ENCODE measurements at regions not wholly inside any gene's neighbourhood (a gene's known extent, or its start where the extent isn't known, plus 50 kb on each side); places are given as distances from the start of the nearest gene placed in this dataset.
"Not testable (repeated sequence)": the region's sequence is repeated elsewhere in the genome, so short reads cannot be mapped to it uniquely, and the experiment has no call there.

DNA sequence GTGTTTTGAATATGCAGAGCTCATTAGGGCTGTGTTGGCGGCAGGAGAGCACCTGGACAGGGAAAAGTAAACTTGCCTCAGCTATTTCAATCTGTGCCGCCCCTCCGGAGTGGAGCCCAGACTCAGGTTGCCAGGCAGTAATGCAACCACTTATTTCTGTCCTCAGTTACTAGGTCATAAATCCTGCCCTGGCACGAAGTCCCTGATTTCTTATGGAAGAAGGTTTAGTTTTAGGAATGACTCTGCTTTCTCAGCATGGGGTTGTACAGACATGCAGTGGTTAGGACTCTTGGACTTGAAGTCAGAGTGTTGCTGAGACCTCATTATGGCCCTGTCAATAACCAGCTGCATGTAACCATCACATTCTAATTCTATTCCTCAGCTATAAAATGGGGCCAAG, 98.3 kb upstream of the FGGY start:
- Histone ChIP-seq H3K27ac (ENCODE audit: low read depth, low read length) (no peak overlapping the region), H3K4me3 (ENCODE audit: low read depth, low read length) (no peak overlapping the region), H3K27me3 (ENCODE audit: control insufficient read depth, insufficient read depth, low read length) (no peaks in the 10 kb centered on the region), H3K9me3 (ENCODE audit: control insufficient read depth, insufficient read depth, low read length) (no peaks in the 10 kb centered on the region), H3K4me1 (ENCODE audit: control insufficient read depth, insufficient read depth, low read length) (no peaks in the 10 kb centered on the region), H3K36me3 (ENCODE audit: control insufficient read depth, insufficient read depth, low read length) (no peaks in the 10 kb centered on the region)
- 38% methylated on average over 3 of the region's 4 CpGs for WGBS (ENCODE audit: insufficient coverage)
- peak in 2 of 6 donors; percentile 30 to 44 for DNase-seq (ENCODE audit: low read depth in 4 of 6, low spot score in 6 of 6)

- 68% methylated on average over 2 of the region's 2 CpGs for WGBS (ENCODE audit: insufficient coverage)
- DNase-seq (ENCODE audit: low read depth in 4 of 6, low spot score in 6 of 6) = no peak
- no peaks in the 10 kb centered on the region for H3K9me3 ChIP-seq (ENCODE audit: control insufficient read depth, insufficient read depth, low read length)
- no peaks in the 10 kb centered on the region for H3K4me1 ChIP-seq (ENCODE audit: control insufficient read depth, insufficient read depth, low read length)
- H3K27me3 ChIP-seq (ENCODE audit: control insufficient read depth, insufficient read depth, low read length) = no peaks in the 10 kb centered on the region
- no peak overlapping the region for H3K27ac ChIP-seq (ENCODE audit: low read depth, low read length)
- H3K36me3 ChIP-seq (ENCODE audit: control insufficient read depth, insufficient read depth, low read length) = no peaks in the 10 kb centered on the region
- no peak overlapping the region for H3K4me3 ChIP-seq (ENCODE audit: low read depth, low read length)
Measured at GRCh38 chr1:59199147-59199546, 97.7 kb upstream of the FGGY start.

DNA sequence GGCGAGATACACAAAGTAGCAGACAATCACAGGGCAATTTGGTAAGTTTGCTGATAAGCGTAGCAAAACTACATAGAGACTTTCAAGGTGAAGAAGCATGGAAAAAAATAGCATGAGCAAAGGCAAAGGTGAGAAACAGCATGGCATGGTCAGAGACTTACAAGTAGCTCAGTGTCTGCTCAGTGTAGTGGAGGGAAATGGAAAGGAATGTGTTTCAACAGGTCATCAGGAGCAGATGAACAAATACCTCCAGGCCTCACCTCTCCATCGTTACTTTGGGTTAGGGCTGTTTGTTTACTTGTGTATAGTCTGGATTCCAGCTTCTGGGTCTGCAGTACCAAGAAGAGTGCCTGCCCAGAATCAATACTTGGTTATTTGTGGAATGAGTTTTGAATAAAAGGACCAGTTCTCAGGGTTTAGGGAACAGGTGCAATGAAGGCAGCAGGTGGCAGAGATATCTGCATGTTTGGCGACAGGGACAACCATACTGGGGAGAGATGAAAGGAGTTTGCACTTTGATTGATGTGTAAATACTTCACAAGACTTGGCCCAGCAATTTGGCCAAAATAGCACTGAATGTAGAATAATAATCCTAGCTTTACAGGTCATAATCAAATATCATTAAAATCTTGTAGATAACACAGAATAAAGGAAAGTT, 97.0 kb upstream of the FGGY start:
- Histone ChIP-seq H3K4me3 (ENCODE audit: low read depth, low read length) (no peak overlapping the region), H3K36me3 (ENCODE audit: control insufficient read depth, insufficient read depth, low read length) (no peaks in the 10 kb centered on the region), H3K27ac (ENCODE audit: low read depth, low read length) (no peak overlapping the region), H3K27me3 (ENCODE audit: control insufficient read depth, insufficient read depth, low read length) (no peaks in the 10 kb centered on the region), H3K9me3 (ENCODE audit: control insufficient read depth, insufficient read depth, low read length) (no peaks in the 10 kb centered on the region), H3K4me1 (ENCODE audit: control insufficient read depth, insufficient read depth, low read length) (no peaks in the 10 kb centered on the region)
- DNase-seq (ENCODE audit: low read depth in 4 of 6, low spot score in 6 of 6) = no peak
- whole genome bisulfite sequencing (ENCODE audit: insufficient coverage) = 82% methylated on average over 2 of the region's 4 CpGs

DNA sequence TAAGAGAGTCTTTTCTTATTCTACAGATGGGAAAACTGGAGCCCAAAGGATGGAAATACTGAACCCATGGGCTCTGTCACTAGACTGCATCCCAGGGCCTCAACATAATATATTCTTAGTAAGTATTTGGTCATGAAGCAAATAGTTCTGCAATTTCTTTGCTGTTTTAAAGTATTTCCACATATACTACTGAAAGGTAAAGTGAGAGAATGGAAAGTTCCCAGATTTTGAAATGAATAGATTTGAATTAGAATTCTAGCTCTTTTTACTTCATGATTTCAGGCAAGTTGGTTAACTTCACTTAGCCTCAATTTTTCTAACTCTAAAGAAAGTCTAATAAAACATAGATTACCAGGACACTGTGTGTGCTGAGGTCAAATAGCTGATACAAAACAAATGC, 95.6 kb upstream of the FGGY start:
- no peak overlapping the region for H3K27ac ChIP-seq (ENCODE audit: low read depth, low read length)
- no peaks in the 10 kb centered on the region for H3K4me1 ChIP-seq (ENCODE audit: control insufficient read depth, insufficient read depth, low read length)
- no peaks in the 10 kb centered on the region for H3K27me3 ChIP-seq (ENCODE audit: control insufficient read depth, insufficient read depth, low read length)
- no peak overlapping the region for H3K4me3 ChIP-seq (ENCODE audit: low read depth, low read length)
- no peaks in the 10 kb centered on the region for H3K36me3 ChIP-seq (ENCODE audit: control insufficient read depth, insufficient read depth, low read length)
- DNase-seq (ENCODE audit: low read depth in 4 of 6, low spot score in 6 of 6) = no peak
- no peaks in the 10 kb centered on the region for H3K9me3 ChIP-seq (ENCODE audit: control insufficient read depth, insufficient read depth, low read length)

DNA sequence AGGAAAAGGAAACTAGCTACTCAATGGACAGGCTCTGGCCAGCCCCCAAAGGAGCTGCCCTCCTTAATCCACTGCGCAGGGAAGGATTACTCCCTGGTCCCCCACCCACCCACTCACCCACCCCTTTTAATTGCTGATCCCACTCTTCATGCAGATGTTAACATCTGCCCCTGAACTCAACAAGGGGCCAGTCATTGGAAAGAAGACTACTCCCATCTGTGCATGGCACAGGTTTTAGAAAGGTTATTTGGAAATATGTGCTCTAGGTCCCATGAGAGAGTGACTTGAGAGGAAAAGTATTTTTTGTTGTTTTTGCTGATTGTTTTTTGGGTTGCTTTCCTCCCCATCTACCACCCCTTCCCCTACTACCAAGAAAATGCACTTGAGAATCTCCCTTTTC, 94.4 kb upstream of the FGGY start:
- no CpG with 5 or more reads among the region's 1 CpG for WGBS (ENCODE audit: insufficient coverage)
- no peaks in the 10 kb centered on the region for H3K4me1 ChIP-seq (ENCODE audit: control insufficient read depth, insufficient read depth, low read length)

DNA sequence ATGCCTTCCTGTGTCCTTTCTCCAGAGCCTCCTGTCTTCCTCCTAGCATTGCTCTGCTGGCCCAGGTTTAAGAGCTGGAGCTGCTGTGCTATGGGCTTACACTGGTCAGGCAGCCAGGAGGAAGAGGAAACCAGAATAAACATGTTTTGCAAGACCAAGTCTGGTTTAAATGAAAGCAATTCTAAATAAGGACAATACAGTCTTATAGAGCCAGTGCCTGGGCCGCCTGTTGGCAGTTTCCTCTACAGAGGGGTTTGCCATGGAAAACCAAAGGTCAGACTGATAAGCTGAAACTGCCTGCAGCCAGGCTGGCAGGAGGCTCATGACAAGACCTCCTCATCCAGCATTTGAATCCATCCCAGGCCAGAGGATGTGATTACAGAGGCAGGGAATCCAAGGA, 92.9 kb upstream of the FGGY start:
- no peak for DNase-seq (ENCODE audit: low read depth in 4 of 6, low spot score in 6 of 6)
- Histone ChIP-seq H3K27me3 (ENCODE audit: control insufficient read depth, insufficient read depth, low read length) (no peaks in the 10 kb centered on the region), H3K36me3 (ENCODE audit: control insufficient read depth, insufficient read depth, low read length) (no peaks in the 10 kb centered on the region), H3K9me3 (ENCODE audit: control insufficient read depth, insufficient read depth, low read length) (no peaks in the 10 kb centered on the region), H3K27ac (ENCODE audit: low read depth, low read length) (no peak overlapping the region), H3K4me1 (ENCODE audit: control insufficient read depth, insufficient read depth, low read length) (no peaks in the 10 kb centered on the region), H3K4me3 (ENCODE audit: low read depth, low read length) (no peak overlapping the region)
- 88% methylated on average over 1 of the region's 1 CpG for WGBS (ENCODE audit: insufficient coverage)

More for the DNA sequence above, 94.4 kb upstream of the FGGY start:
- Histone ChIP-seq H3K27ac (ENCODE audit: low read depth, low read length) (no peak overlapping the region), H3K9me3 (ENCODE audit: control insufficient read depth, insufficient read depth, low read length) (no peaks in the 10 kb centered on the region), H3K36me3 (ENCODE audit: control insufficient read depth, insufficient read depth, low read length) (no peaks in the 10 kb centered on the region), H3K27me3 (ENCODE audit: control insufficient read depth, insufficient read depth, low read length) (no peaks in the 10 kb centered on the region), H3K4me3 (ENCODE audit: low read depth, low read length) (no peak overlapping the region)
- DNase-seq (ENCODE audit: low read depth in 4 of 6, low spot score in 6 of 6) = no peak

DNA sequence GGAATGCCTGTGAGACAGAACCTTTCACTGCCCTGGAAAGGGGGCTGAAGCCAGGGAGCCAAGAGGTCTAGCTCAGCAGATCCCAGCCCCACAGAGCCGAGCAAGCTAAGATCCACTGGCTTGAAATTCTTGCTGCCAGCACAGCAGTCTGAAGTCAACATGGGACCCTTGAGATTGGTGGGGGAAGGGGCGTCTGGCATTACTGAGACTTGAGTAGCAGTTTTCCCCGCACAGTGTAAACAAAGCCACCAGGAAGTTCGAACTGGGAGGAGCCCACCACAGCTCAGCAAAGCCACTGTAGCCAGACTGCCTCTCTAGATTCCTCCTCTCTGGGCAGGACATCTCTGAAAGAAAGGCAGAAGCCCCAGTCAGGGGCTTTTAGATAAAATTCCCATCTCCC, 90.3 kb upstream of the FGGY start:
- H3K9me3 ChIP-seq (ENCODE audit: control insufficient read depth, insufficient read depth, low read length); H3K4me3 ChIP-seq (ENCODE audit: low read depth, low read length); H3K27ac ChIP-seq (ENCODE audit: low read depth, low read length); H3K27me3 ChIP-seq (ENCODE audit: control insufficient read depth, insufficient read depth, low read length); DNase-seq (ENCODE audit: low read depth in 4 of 6, low spot score in 6 of 6); H3K36me3 ChIP-seq (ENCODE audit: control insufficient read depth, insufficient read depth, low read length); H3K4me1 ChIP-seq (ENCODE audit: control insufficient read depth, insufficient read depth, low read length): not testable (repeated sequence)
- 70% methylated on average over 4 of the region's 4 CpGs for WGBS (ENCODE audit: insufficient coverage)

GRCh38 chr1:59210430-59210829, 86.5 kb upstream of the FGGY start:
- H3K36me3 ChIP-seq (ENCODE audit: control insufficient read depth, insufficient read depth, low read length); H3K4me3 ChIP-seq (ENCODE audit: low read depth, low read length); H3K27me3 ChIP-seq (ENCODE audit: control insufficient read depth, insufficient read depth, low read length); H3K9me3 ChIP-seq (ENCODE audit: control insufficient read depth, insufficient read depth, low read length); DNase-seq (ENCODE audit: low read depth in 4 of 6, low spot score in 6 of 6); H3K27ac ChIP-seq (ENCODE audit: low read depth, low read length); H3K4me1 ChIP-seq (ENCODE audit: control insufficient read depth, insufficient read depth, low read length): not testable (repeated sequence)
- WGBS (ENCODE audit: insufficient coverage) = no CpG with 5 or more reads among the region's 3 CpGs

DNA sequence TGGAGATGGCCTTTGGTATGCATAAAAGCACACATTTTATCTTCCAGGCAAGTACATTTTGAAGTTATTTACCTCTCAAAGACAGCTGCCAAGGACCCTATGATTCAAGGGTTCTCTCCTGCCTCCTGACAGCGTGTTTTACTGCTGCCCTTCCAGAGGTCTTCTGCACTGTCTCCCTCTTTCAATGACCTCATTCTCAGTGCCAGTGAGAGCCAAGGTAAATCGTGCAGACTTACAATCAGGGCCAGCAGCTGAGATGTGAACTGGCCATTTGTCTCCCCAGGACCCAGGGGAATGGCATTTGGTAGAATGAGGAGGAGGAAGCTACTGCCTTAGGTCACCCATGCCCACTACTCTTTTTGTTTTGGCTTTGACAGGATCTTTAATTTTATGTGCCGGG, 84.2 kb upstream of the FGGY start:
- Histone ChIP-seq H3K4me3 (ENCODE audit: low read depth, low read length) (no peak overlapping the region), H3K27me3 (ENCODE audit: control insufficient read depth, insufficient read depth, low read length) (no peaks in the 10 kb centered on the region), H3K4me1 (ENCODE audit: control insufficient read depth, insufficient read depth, low read length) (no peaks in the 10 kb centered on the region), H3K36me3 (ENCODE audit: control insufficient read depth, insufficient read depth, low read length) (no peaks in the 10 kb centered on the region), H3K27ac (ENCODE audit: low read depth, low read length) (no peak overlapping the region), H3K9me3 (ENCODE audit: control insufficient read depth, insufficient read depth, low read length) (peaks cover 1% of the 10 kb centered on the region)
- 78% methylated on average over 2 of the region's 3 CpGs for WGBS (ENCODE audit: insufficient coverage)
- DNase-seq (ENCODE audit: low read depth in 4 of 6, low spot score in 6 of 6) = no peak

- no peaks in the 10 kb centered on the region for H3K4me1 ChIP-seq (ENCODE audit: control insufficient read depth, insufficient read depth, low read length)
- peak in 2 of 6 donors; percentile 37 to 51 for DNase-seq (ENCODE audit: low read depth in 4 of 6, low spot score in 6 of 6)
- WGBS (ENCODE audit: insufficient coverage) = 52% methylated on average over 6 of the region's 10 CpGs
- H3K27me3 ChIP-seq (ENCODE audit: control insufficient read depth, insufficient read depth, low read length) = no peaks in the 10 kb centered on the region
- H3K4me3 ChIP-seq (ENCODE audit: low read depth, low read length) = no peak overlapping the region
- H3K9me3 ChIP-seq (ENCODE audit: control insufficient read depth, insufficient read depth, low read length) = peaks cover 1% of the 10 kb centered on the region
- H3K27ac ChIP-seq (ENCODE audit: low read depth, low read length) = no peak overlapping the region
- H3K36me3 ChIP-seq (ENCODE audit: control insufficient read depth, insufficient read depth, low read length) = no peaks in the 10 kb centered on the region
Measured at GRCh38 chr1:59214248-59215208, 82.4 kb upstream of the FGGY start.
